ENCODE measurements at regions not wholly inside any gene's neighbourhood (a gene's known extent, or its start where the extent isn't known, plus 50 kb on each side); places are given as distances from the start of the nearest gene placed in this dataset.

- TF ChIP-seq, protein P1, sequence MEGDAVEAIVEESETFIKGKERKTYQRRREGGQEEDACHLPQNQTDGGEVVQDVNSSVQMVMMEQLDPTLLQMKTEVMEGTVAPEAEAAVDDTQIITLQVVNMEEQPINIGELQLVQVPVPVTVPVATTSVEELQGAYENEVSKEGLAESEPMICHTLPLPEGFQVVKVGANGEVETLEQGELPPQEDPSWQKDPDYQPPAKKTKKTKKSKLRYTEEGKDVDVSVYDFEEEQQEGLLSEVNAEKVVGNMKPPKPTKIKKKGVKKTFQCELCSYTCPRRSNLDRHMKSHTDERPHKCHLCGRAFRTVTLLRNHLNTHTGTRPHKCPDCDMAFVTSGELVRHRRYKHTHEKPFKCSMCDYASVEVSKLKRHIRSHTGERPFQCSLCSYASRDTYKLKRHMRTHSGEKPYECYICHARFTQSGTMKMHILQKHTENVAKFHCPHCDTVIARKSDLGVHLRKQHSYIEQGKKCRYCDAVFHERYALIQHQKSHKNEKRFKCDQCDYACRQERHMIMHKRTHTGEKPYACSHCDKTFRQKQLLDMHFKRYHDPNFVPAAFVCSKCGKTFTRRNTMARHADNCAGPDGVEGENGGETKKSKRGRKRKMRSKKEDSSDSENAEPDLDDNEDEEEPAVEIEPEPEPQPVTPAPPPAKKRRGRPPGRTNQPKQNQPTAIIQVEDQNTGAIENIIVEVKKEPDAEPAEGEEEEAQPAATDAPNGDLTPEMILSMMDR (IDR thresholded peaks at IDR 0.05; ENCODE audit: insufficient read depth, low read length, poor library complexity, severe bottlenecking): no peak
- no peaks in the 10 kb centered on the region for H3K36me3 ChIP-seq (ENCODE audit: control insufficient read depth, insufficient read depth, low read length)
- peaks cover 5% of the 10 kb centered on the region for H3K27me3 ChIP-seq (replicated peaks; ENCODE audit: control insufficient read depth, insufficient read depth, low read length)
- no peak for DNase-seq (ENCODE audit: extremely low read depth, insufficient read length)
- no peak overlapping the region for H3K4me3 ChIP-seq (replicated peaks; ENCODE audit: low read depth, low read length)
These were observed 143.0 kb upstream of the PITX1 start for GRCh38 chr5:135176991-135177390.

DNA sequence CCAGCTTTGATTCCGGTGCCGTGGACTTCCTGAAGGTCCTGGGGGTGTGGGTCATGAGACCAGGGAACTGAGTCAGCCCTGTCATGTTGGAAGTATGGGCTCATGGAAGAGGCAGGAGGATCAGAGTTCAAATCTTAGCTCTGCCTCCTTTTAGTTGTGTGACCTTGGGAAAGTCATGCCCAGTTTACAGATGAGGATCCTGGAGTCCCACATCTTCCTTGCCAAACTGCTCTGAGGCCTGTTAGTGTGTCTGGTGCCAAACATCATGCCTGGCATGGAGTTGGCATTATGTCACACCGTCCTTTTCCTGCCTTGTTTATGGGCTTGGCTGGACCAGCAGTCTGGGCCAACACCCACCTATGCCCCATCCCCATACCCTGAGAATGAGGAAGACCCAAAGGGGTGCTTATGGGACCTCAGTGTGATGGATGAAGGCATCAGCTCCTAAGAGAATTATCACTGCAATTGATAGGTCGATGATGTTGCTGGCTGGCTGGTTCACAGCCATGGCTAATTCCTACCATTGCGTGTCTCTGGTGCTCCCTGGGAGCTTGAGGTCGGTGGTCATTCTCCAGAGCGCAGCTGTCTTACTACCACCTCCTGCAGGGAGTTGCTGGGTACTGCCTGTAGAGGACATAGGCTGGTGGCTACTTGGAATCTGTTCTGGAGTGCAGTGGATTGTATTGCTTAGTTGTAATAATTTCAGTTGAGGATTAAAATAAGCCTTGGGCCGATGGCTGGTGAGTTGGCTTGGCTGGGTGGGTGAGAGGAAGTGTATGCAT, 140.5 kb upstream of the PITX1 start:
- no peak for DNase-seq (ENCODE audit: extremely low read depth, insufficient read length)
- H3K36me3 ChIP-seq (ENCODE audit: control insufficient read depth, insufficient read depth, low read length): no peaks in the 10 kb centered on the region
- TF ChIP-seq, protein P1 (IDR thresholded peaks at IDR 0.05; ENCODE audit: insufficient read depth, low read length, poor library complexity, severe bottlenecking): peak; percentile 3
- no peak overlapping the region for H3K4me3 ChIP-seq (replicated peaks; ENCODE audit: low read depth, low read length)
- peaks cover 2% of the 10 kb centered on the region for H3K27me3 ChIP-seq (replicated peaks; ENCODE audit: control insufficient read depth, insufficient read depth, low read length)

- Histone ChIP-seq H3K4me3 (replicated peaks; ENCODE audit: low read depth, low read length) (no peak overlapping the region), H3K27me3 (replicated peaks; ENCODE audit: control insufficient read depth, insufficient read depth, low read length) (peaks cover 2% of the 10 kb centered on the region), H3K36me3 (ENCODE audit: control insufficient read depth, insufficient read depth, low read length) (no peaks in the 10 kb centered on the region)
- DNase-seq (ENCODE audit: extremely low read depth, insufficient read length): no peak
- TF ChIP-seq, protein P1 (IDR thresholded peaks at IDR 0.05; ENCODE audit: insufficient read depth, low read length, poor library complexity, severe bottlenecking): no peak
These were observed 139.7 kb upstream of the PITX1 start for GRCh38 chr5:135173662-135174290.

DNA sequence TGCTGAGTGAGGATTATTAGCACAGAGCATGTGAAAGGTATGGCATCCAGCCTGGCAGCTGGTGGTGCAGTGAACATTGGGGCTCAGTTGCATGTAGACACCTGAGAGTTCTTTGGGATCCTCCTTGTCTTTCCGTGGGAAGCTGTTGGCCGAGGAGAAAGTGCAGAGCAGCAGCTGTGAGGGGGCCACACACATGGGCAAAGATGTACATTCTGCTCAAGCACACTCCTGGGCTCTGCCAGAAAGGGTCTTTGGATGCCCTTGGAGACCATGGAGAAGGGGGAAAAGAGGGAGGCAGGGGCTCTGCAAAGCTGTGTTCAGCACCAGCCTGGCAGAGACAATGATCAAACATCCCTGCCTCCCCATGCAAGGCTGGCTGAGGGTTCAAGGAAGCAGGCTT, 138.7 kb upstream of the PITX1 start:
- DNase-seq (ENCODE audit: extremely low read depth, insufficient read length): no peak
- Histone ChIP-seq H3K36me3 (ENCODE audit: control insufficient read depth, insufficient read depth, low read length) (no peaks in the 10 kb centered on the region), H3K27me3 (replicated peaks; ENCODE audit: control insufficient read depth, insufficient read depth, low read length) (no peaks in the 10 kb centered on the region; the same call in 1 of the 2 replicates), H3K4me3 (replicated peaks; ENCODE audit: low read depth, low read length) (no peak overlapping the region)
- TF ChIP-seq, protein P1 (IDR thresholded peaks at IDR 0.05; ENCODE audit: insufficient read depth, low read length, poor library complexity, severe bottlenecking): no peak

- Histone ChIP-seq H3K4me3 (replicated peaks; ENCODE audit: low read depth, low read length) (no peak overlapping the region), H3K27me3 (replicated peaks; ENCODE audit: control insufficient read depth, insufficient read depth, low read length) (no peaks in the 10 kb centered on the region; the same call in 1 of the 2 replicates), H3K36me3 (ENCODE audit: control insufficient read depth, insufficient read depth, low read length) (no peaks in the 10 kb centered on the region)
- no peak for DNase-seq (ENCODE audit: extremely low read depth, insufficient read length)
- TF ChIP-seq, protein P1 (IDR thresholded peaks at IDR 0.05; ENCODE audit: insufficient read depth, low read length, poor library complexity, severe bottlenecking): no peak
These were observed 137.3 kb upstream of the PITX1 start for GRCh38 chr5:135171336-135171735.

Data from GM06990 (cell line).